B cell (primary cell): ENCODE measurements at regions not wholly inside any gene's neighbourhood (a gene's known extent, or its start where the extent isn't known, plus 50 kb on each side); places are given as distances from the start of the nearest gene placed in this dataset.

Experiments used
- ATAC-seq: fragments of 200-7000 bp; cut with Tn5 transposase; one replicate; pipeline ENCODE4 v1.10.0; 2021; ENCODE audit warnings: low read depth, mild to moderate bottlenecking, moderate number of reproducible peaks, moderate library complexity
- CTCF ChIA-PET: fragments of 350-600 bp; sonication (Branson Sonifier 250); formaldehyde crosslinking; loops from one replicate; lab custom pipeline; 2021; ENCODE audit warnings: antibody characterized with exemption, inconsistent platforms; lab: Charles Lee
- POLR2A ChIA-PET: fragments of 350-600 bp; sonication (Branson Sonifier 250); formaldehyde crosslinking; loops from one replicate; lab custom pipeline; 2021; ENCODE audit warnings: antibody characterized with exemption; lab: Charles Lee
- DNase-seq: peaks from one replicate; pipeline ENCODE4 v3.0.0; 2013
- H2AFZ ChIP-seq: 2 replicates; pipeline ENCODE4 v1.6.1; 2012; ENCODE audit warnings: mild to moderate bottlenecking, low read depth, low read length; ENCODE audit not compliant: insufficient read depth, poor library complexity, severe bottlenecking
- H3K27ac ChIP-seq, 2 donors: 1 replicate in 1 of 2; 2 replicates in 1 of 2; pipeline ENCODE4 v1.5.1; 2012 to 2013; ENCODE audit warnings: low read length in 2 of 2, mild to moderate bottlenecking in 2 of 2, moderate library complexity in 1 of 2
- H3K27me3 ChIP-seq, 4 experiments: fragments of 200-600 bp in 1 of 4; sonication (generic) in 1 of 4; replicated peaks in 1 of 4; 1 replicate in 2 of 4; 2 replicates in 2 of 4; pipeline versions ENCODE4 v1.6.1 to v1.7.0; 2013 to 2016; ENCODE audit warnings: low read length in 3 of 4, mild to moderate bottlenecking in 2 of 4, mixed read lengths in 1 of 4, moderate library complexity in 1 of 4; ENCODE audit not compliant: insufficient read depth in 4 of 4, control insufficient read depth in 3 of 4; ENCODE audit errors: control extremely low read depth in 1 of 4
- H3K36me3 ChIP-seq, 2 experiments: replicated peaks in 1 of 2; 1 replicate in 1 of 2; 2 replicates in 1 of 2; pipeline versions ENCODE4 v1.6.1 to v1.7.1; 2013; ENCODE audit warnings: low read length in 1 of 2; ENCODE audit not compliant: insufficient read depth in 2 of 2, control insufficient read depth in 1 of 2; ENCODE audit errors: control extremely low read depth in 1 of 2, extremely low read depth in 1 of 2
- H3K4me1 ChIP-seq, 2 donors: fragments of 200-600 bp in 1 of 2; sonication (generic) in 1 of 2; 1 replicate in 1 of 2; 2 replicates in 1 of 2; pipeline versions ENCODE4 v1.5.1 to v1.6.1; 2013 to 2017; ENCODE audit warnings: low read length in 2 of 2; ENCODE audit not compliant: control insufficient read depth in 2 of 2, insufficient read depth in 2 of 2
- H3K4me2 ChIP-seq: replicated peaks from 2 replicates; pipeline ENCODE3; 2012; ENCODE audit warnings: mild to moderate bottlenecking, low read depth, low read length; ENCODE audit not compliant: poor library complexity, severe bottlenecking
- H3K4me3 ChIP-seq, 5 experiments: fragments of 200-600 bp in 1 of 5; sonication (generic) in 1 of 5; 1 replicate in 3 of 5; 2 replicates in 2 of 5; pipeline versions ENCODE4 v1.5.1 to v1.7.0; 2011 to 2016; ENCODE audit warnings: low read length in 4 of 5, mild to moderate bottlenecking in 4 of 5, low read depth in 2 of 5, control low read depth in 1 of 5, moderate library complexity in 1 of 5; ENCODE audit not compliant: insufficient read depth in 1 of 5; ENCODE audit errors: control extremely low read depth in 1 of 5, extremely low read depth in 1 of 5
- H3K79me2 ChIP-seq: fragments of 200-600 bp; sonication (generic); one replicate; pipeline ENCODE4 v1.6.0; 2016; ENCODE audit warnings: low read length; ENCODE audit not compliant: control insufficient read depth, insufficient read depth
- H3K9ac ChIP-seq: fragments of 200-600 bp; sonication (generic); 2 replicates; pipeline ENCODE4 v1.6.1; 2017; ENCODE audit warnings: mild to moderate bottlenecking, low read length, moderate library complexity
- H3K9me3 ChIP-seq, 3 donors: one replicate each; pipeline versions ENCODE4 v1.6.1 to v1.7.1; 2013; ENCODE audit warnings: low read length in 2 of 3; ENCODE audit not compliant: control insufficient read depth in 2 of 3, insufficient read depth in 1 of 3; ENCODE audit errors: control extremely low read depth in 1 of 3
- H4K20me1 ChIP-seq: 2 replicates; pipeline ENCODE4 v1.6.0; 2012; ENCODE audit warnings: mild to moderate bottlenecking, low read length; ENCODE audit not compliant: insufficient read depth, control insufficient read depth, poor library complexity, severe bottlenecking
- H3K27ac Mint-ChIP-seq: one replicate; pipeline ENCODE4 v1.8.0; 2021; ENCODE audit warnings: mixed read lengths
- H3K27me3 Mint-ChIP-seq: one replicate; pipeline ENCODE4 v1.8.0; 2021; ENCODE audit warnings: mixed read lengths
- H3K4me1 Mint-ChIP-seq: one replicate; pipeline ENCODE4 v1.8.0; 2021; ENCODE audit warnings: mixed read lengths
- H3K4me3 Mint-ChIP-seq: one replicate; pipeline ENCODE4 v1.8.0; 2021; ENCODE audit warnings: mixed read lengths
- H3K9me3 Mint-ChIP-seq: one replicate; pipeline ENCODE4 v1.8.0; 2022; ENCODE audit warnings: mixed read lengths; ENCODE audit not compliant: insufficient read depth
- CTCF ChIP-seq: fragments of 200-600 bp; IDR thresholded peaks from one replicate; pipeline ENCODE4 v1.8.0; 2022; ENCODE audit warnings: antibody characterized with exemption, mild to moderate bottlenecking
- EZH2 ChIP-seq: IDR thresholded peaks from 2 replicates; pipeline ENCODE4 v1.6.1; 2012; ENCODE audit warnings: borderline replicate concordance, low read depth, mild to moderate bottlenecking, moderate library complexity, low read length; ENCODE audit not compliant: insufficient read depth, poor library complexity, severe bottlenecking
- WGBS: methylation state at CpG from one replicate; pipeline ENCODE4 v1.1.5; 2013; ENCODE audit warnings: missing lambda C conversion rate; ENCODE audit not compliant: insufficient coverage; 5-methylcytosine and 5-hydroxymethylcytosine counted together
- intact Hi-C: fragments of 100-400 bp; cut with micrococcal nuclease; formaldehyde crosslinking; loops from one replicate; pipeline ENCODE4 v1.10.0; 2022

GRCh38 chr9:111276431-111277128 lies 53.4 kb downstream of the OR2K2 start:
- peak overlapping the region; percentile 61 for H3K4me3 Mint-ChIP-seq
- Histone ChIP-seq H3K4me1 (no peaks in the 10 kb centered on the region), H3K4me2 (peak overlapping the region; percentile 31), H2AFZ (no peak overlapping the region), H4K20me1 (no peaks in the 10 kb centered on the region), H3K27ac (no peak overlapping the region), H3K9me3 (peaks cover 0 to 4% (median 0%) of the 10 kb centered on the region in 3 donors), H3K27me3 (no peaks in the 10 kb centered on the region), H3K36me3 (no peaks in the 10 kb centered on the region), H3K79me2 (no peaks in the 10 kb centered on the region), H3K9ac (peak overlapping the region; percentile 20), H3K4me3 (peak overlapping the region in 2 of 5 experiments; percentile 1 to 19)
- peaks cover 10% of the 10 kb centered on the region for H3K27me3 Mint-ChIP-seq
- no peak overlapping the region for H3K27ac Mint-ChIP-seq
- DNase-seq (no peak), ATAC-seq (no peak)
- intact Hi-C loops = no loop called here
- ChIA-PET POLR2A (interaction anchor here (0.6 kb wide), 1 partner anchor 20 kb away, joined by 5 read pairs; no protein-coding TSS in a partner anchor), CTCF (interaction anchor here (0.7 kb wide), 1 partner anchor 1592 kb away, joined by 4 read pairs; no protein-coding TSS in a partner anchor)
- 14% methylated on average over 4 of the region's 7 CpGs for WGBS
- no peak for TF ChIP-seq CTCF
- no peak for TF ChIP-seq EZH2
- H3K9me3 Mint-ChIP-seq = no peaks in the 10 kb centered on the region
- peaks cover 5% of the 10 kb centered on the region for H3K4me1 Mint-ChIP-seq

GRCh38 chr9:111274737-111275136 lies 55.3 kb downstream of the OR2K2 start:
- Histone ChIP-seq H3K9ac (no peak overlapping the region), H3K9me3 (peaks cover 0 to 4% (median 0%) of the 10 kb centered on the region in 3 donors), H3K4me1 (no peaks in the 10 kb centered on the region), H2AFZ (no peak overlapping the region), H3K4me3 (no peak overlapping the region), H3K79me2 (no peaks in the 10 kb centered on the region), H4K20me1 (no peaks in the 10 kb centered on the region), H3K27me3 (no peaks in the 10 kb centered on the region), H3K27ac (no peak overlapping the region), H3K36me3 (no peaks in the 10 kb centered on the region), H3K4me2 (no peak overlapping the region)
- ATAC-seq (no peak), DNase-seq (no peak)
- WGBS = 80% methylated on average over 1 of the region's 2 CpGs
- intact Hi-C loops = no loop called here
- H3K4me1 Mint-ChIP-seq = peaks cover 5% of the 10 kb centered on the region
- H3K27ac Mint-ChIP-seq = no peak overlapping the region
- peaks cover 10% of the 10 kb centered on the region for H3K27me3 Mint-ChIP-seq
- H3K9me3 Mint-ChIP-seq = no peaks in the 10 kb centered on the region
- TF ChIP-seq CTCF (no peak), EZH2 (no peak)
- H3K4me3 Mint-ChIP-seq = no peak overlapping the region
- ChIA-PET CTCF (no interaction called here), POLR2A (no interaction called here)
